ENCODE measurements at regions not wholly inside any gene's neighbourhood (a gene's known extent, or its start where the extent isn't known, plus 50 kb on each side); places are given as distances from the start of the nearest gene placed in this dataset.

DNA sequence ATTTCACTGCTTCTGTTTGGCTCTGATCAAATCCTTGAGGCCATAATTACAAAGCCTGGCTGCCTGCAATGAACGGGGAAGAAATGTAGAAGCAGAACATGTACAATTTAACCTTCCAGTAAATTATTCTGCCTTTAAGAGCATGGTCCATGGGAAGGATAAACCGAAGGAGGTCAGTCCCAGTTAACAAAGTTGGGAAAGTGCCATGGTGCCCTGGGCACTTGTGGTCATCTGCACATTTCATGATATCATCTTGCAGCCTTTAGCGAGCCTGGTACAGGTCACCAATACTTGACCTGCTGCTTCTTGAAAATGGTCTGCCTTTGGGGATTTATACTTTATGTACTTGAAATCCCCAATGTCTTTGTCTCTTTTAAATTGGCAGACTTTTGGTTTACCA is 175.9 kb upstream of the KITLG start:
- no peak overlapping the region for H3K4me3 Mint-ChIP-seq
- POLR2A ChIA-PET (ENCODE audit: partially characterized antibody), result no interaction called here
- no peaks in the 10 kb centered on the region for H3K9me3 ChIP-seq (ENCODE audit: control insufficient read depth in 1 of 2, low read length in 2 of 2)
- intact Hi-C loops (cut with micrococcal nuclease), result no loop called here
- DNase-seq, result no peak
- no peaks in the 10 kb centered on the region for H3K36me3 Mint-ChIP-seq
- H3K27me3 ChIP-seq (ENCODE audit: insufficient read depth, low read length), result no peaks in the 10 kb centered on the region
- CTCF ChIA-PET (ENCODE audit: partially characterized antibody), result no interaction called here
- H3K4me3 ChIP-seq (ENCODE audit: low read length in 2 of 2), result no peak overlapping the region
- H3K9me3 Mint-ChIP-seq, result peaks cover 0 to 2% (median 0%) of the 10 kb centered on the region in 8 donors
- H3K4me1 Mint-ChIP-seq, result no peaks in the 10 kb centered on the region
- H3K36me3 ChIP-seq (ENCODE audit: insufficient read depth, low read length), result no peaks in the 10 kb centered on the region
- H3K27ac ChIP-seq (ENCODE audit: low read depth, low read length), result no peak overlapping the region
- no peak overlapping the region for H3K27ac Mint-ChIP-seq
- H3K27me3 Mint-ChIP-seq, result peaks cover 2 to 3% of the 10 kb centered on the region in 2 donors
- no peaks in the 10 kb centered on the region for H3K4me1 ChIP-seq (ENCODE audit: insufficient read depth, low read length)

- peaks cover 2 to 3% of the 10 kb centered on the region in 2 donors for H3K27me3 Mint-ChIP-seq
- no peaks in the 10 kb centered on the region for H3K4me1 Mint-ChIP-seq
- H3K27ac ChIP-seq (ENCODE audit: low read depth, low read length), result no peak overlapping the region
- CTCF ChIA-PET (ENCODE audit: partially characterized antibody), result no interaction called here
- no peaks in the 10 kb centered on the region for H3K27me3 ChIP-seq (ENCODE audit: insufficient read depth, low read length)
- H3K4me3 Mint-ChIP-seq, result no peak overlapping the region
- no peak overlapping the region for H3K4me3 ChIP-seq (ENCODE audit: low read length in 2 of 2)
- no peaks in the 10 kb centered on the region for H3K36me3 Mint-ChIP-seq
- DNase-seq, result no peak
- H3K4me1 ChIP-seq (ENCODE audit: insufficient read depth, low read length), result no peaks in the 10 kb centered on the region
- POLR2A ChIA-PET (ENCODE audit: partially characterized antibody), result no interaction called here
- H3K9me3 Mint-ChIP-seq, result peaks cover 0 to 2% (median 0%) of the 10 kb centered on the region in 8 donors
- H3K9me3 ChIP-seq (ENCODE audit: control insufficient read depth in 1 of 2, low read length in 2 of 2), result no peaks in the 10 kb centered on the region
- no peak overlapping the region for H3K27ac Mint-ChIP-seq
- no peaks in the 10 kb centered on the region for H3K36me3 ChIP-seq (ENCODE audit: insufficient read depth, low read length)
- intact Hi-C loops (cut with micrococcal nuclease), result no loop called here
Measured at GRCh38 chr12:88753707-88754106, 173.4 kb upstream of the KITLG start.

DNA sequence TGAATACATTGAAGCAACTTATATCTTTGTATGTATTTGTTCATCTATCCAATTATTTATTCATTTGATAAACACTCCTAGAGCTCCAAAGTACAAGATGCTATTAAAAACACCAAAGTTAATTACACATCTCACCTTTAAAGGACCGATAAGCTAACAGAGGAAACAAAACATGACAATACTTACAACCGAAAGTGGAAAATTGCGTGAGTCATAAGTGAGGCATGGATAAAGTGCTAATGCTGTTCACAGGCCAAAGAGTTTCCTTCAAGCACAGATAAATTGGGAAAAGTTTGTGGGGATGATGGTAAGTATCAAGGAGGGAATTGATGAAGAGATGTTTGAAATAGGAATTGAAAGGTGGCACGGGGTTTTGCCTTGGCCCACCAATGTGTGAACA is 172.8 kb upstream of the KITLG start:
- no peak overlapping the region for H3K4me3 Mint-ChIP-seq
- Histone ChIP-seq H3K27ac (ENCODE audit: low read depth, low read length) (no peak overlapping the region), H3K9me3 (ENCODE audit: control insufficient read depth in 1 of 2, low read length in 2 of 2) (no peaks in the 10 kb centered on the region), H3K27me3 (ENCODE audit: insufficient read depth, low read length) (no peaks in the 10 kb centered on the region), H3K4me3 (ENCODE audit: low read length in 2 of 2) (no peak overlapping the region), H3K36me3 (ENCODE audit: insufficient read depth, low read length) (no peaks in the 10 kb centered on the region), H3K4me1 (ENCODE audit: insufficient read depth, low read length) (no peaks in the 10 kb centered on the region)
- no peak for DNase-seq
- peaks cover 0 to 2% (median 0%) of the 10 kb centered on the region in 8 donors for H3K9me3 Mint-ChIP-seq
- ChIA-PET POLR2A (ENCODE audit: partially characterized antibody) (no interaction called here), CTCF (ENCODE audit: partially characterized antibody) (no interaction called here)
- no peak overlapping the region for H3K27ac Mint-ChIP-seq
- H3K36me3 Mint-ChIP-seq, result no peaks in the 10 kb centered on the region
- intact Hi-C loops (cut with micrococcal nuclease), result no loop called here
- peaks cover 1 to 3% of the 10 kb centered on the region in 2 donors for H3K27me3 Mint-ChIP-seq
- H3K4me1 Mint-ChIP-seq, result no peaks in the 10 kb centered on the region

DNA sequence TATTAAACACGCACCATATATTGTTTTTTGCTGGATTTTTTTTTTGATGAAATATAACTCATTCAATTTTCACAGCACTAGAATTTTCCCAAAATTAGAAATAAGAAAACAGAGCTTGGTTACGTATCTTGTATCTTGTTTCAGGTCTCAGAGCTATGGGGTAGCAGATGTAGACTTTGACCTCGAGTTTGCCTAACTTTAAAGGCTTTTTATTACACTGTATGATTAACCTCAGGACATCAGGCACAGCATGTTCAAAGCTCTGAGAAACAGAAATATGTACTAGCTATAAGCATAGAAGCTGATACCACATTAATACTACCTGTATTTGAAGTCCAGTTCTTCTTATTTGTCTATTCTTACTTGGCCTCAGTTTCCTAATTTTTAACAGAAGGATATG is 171.9 kb upstream of the KITLG start:
- Mint-ChIP-seq H3K27ac (no peak overlapping the region), H3K4me3 (no peak overlapping the region), H3K27me3 (peaks cover 0 to 3% of the 10 kb centered on the region in 2 donors), H3K4me1 (no peaks in the 10 kb centered on the region), H3K36me3 (no peaks in the 10 kb centered on the region), H3K9me3 (peaks cover 0 to 2% (median 0%) of the 10 kb centered on the region in 8 donors)
- no peaks in the 10 kb centered on the region for H3K27me3 ChIP-seq (ENCODE audit: insufficient read depth, low read length)
- CTCF ChIA-PET (ENCODE audit: partially characterized antibody), result no interaction called here
- no peak overlapping the region for H3K27ac ChIP-seq (ENCODE audit: low read depth, low read length)
- no peaks in the 10 kb centered on the region for H3K36me3 ChIP-seq (ENCODE audit: insufficient read depth, low read length)
- H3K9me3 ChIP-seq (ENCODE audit: control insufficient read depth in 1 of 2, low read length in 2 of 2), result no peaks in the 10 kb centered on the region
- DNase-seq, result no peak
- POLR2A ChIA-PET (ENCODE audit: partially characterized antibody), result no interaction called here
- intact Hi-C loops (cut with micrococcal nuclease), result no loop called here
- H3K4me1 ChIP-seq (ENCODE audit: insufficient read depth, low read length), result no peaks in the 10 kb centered on the region
- no peak overlapping the region for H3K4me3 ChIP-seq (ENCODE audit: low read length in 2 of 2)

DNA sequence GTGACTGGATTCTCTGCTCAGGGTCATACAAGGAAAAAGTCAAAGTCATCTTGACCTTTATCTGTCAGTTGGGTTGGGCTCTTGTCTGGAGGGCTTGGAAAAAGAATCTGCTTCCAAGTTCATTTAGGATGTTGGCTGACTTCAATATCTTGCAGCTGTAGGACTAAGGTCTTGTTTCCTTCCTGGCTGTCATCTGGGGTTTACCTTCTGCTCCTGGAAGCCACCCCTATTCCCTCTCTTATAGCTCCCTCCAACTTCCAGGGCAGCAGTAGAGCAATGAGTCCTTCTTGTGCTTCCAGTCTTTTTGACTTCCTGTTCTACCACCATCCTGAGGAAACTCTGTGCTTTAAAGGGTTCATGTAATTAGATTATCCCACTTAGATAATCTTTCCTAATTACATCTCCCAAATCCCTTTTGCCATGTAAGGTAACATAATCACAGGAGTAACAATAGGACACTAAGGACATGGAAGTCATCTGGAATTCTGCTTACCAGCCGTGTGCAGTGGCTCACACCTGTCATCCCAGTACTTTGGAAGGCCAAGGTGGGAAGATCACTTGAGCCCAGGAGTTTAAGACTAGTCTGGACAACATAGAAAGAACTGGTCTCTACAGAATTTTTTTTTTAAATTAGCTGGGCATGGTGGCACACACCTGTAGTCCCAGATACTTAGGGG is 170.7 kb upstream of the KITLG start:
- no peaks in the 10 kb centered on the region for H3K4me1 ChIP-seq (ENCODE audit: insufficient read depth, low read length)

DNA sequence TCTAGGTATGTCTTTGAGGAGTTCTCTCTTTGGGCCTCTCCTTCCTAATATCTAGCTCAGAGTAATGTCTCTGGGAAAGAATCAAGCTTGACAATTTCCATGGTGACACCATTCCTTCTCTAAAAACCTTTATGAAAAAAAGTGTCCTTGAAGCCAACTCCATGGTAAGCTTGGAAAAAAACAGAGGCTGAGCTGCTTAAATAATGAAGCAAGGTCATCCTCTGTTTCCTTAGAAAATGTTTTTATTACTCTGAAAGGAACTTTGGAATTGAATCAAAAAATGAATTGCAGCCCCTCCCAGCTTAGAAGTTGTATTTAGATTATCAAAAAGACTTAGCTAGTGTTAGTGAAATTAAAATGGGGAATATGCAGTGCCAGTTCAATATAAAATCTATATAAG is 166.1 kb upstream of the KITLG start:
- Mint-ChIP-seq H3K9me3 (peaks cover 0 to 2% (median 0%) of the 10 kb centered on the region in 8 donors), H3K4me3 (no peak overlapping the region), H3K36me3 (no peaks in the 10 kb centered on the region), H3K4me1 (no peaks in the 10 kb centered on the region), H3K27ac (no peak overlapping the region), H3K27me3 (no peaks in the 10 kb centered on the region)
- Histone ChIP-seq H3K4me1 (ENCODE audit: insufficient read depth, low read length) (no peaks in the 10 kb centered on the region), H3K36me3 (ENCODE audit: insufficient read depth, low read length) (no peaks in the 10 kb centered on the region), H3K27me3 (ENCODE audit: insufficient read depth, low read length) (no peaks in the 10 kb centered on the region), H3K4me3 (ENCODE audit: low read length in 2 of 2) (no peak overlapping the region), H3K27ac (ENCODE audit: low read depth, low read length) (no peak overlapping the region), H3K9me3 (ENCODE audit: control insufficient read depth in 1 of 2, low read length in 2 of 2) (no peaks in the 10 kb centered on the region)
- ChIA-PET CTCF (ENCODE audit: partially characterized antibody) (interaction anchor here (0.8 kb wide), 2 partner anchors 21 to 354 kb away, joined by 3 read pairs; no protein-coding TSS in a partner anchor), POLR2A (ENCODE audit: partially characterized antibody) (no interaction called here)
- no peak for DNase-seq
- intact Hi-C loops (cut with micrococcal nuclease), result no loop called here

More for the DNA sequence above, 170.7 kb upstream of the KITLG start:
- H3K4me3 Mint-ChIP-seq, result no peak overlapping the region
- POLR2A ChIA-PET (ENCODE audit: partially characterized antibody), result no interaction called here
- Histone ChIP-seq H3K27ac (ENCODE audit: low read depth, low read length) (no peak overlapping the region), H3K4me3 (ENCODE audit: low read length in 2 of 2) (no peak overlapping the region), H3K9me3 (ENCODE audit: control insufficient read depth in 1 of 2, low read length in 2 of 2) (no peaks in the 10 kb centered on the region), H3K27me3 (ENCODE audit: insufficient read depth, low read length) (no peaks in the 10 kb centered on the region), H3K36me3 (ENCODE audit: insufficient read depth, low read length) (no peaks in the 10 kb centered on the region)
- H3K27me3 Mint-ChIP-seq, result peaks cover 0 to 3% of the 10 kb centered on the region in 2 donors
- peaks cover 0 to 2% (median 0%) of the 10 kb centered on the region in 8 donors for H3K9me3 Mint-ChIP-seq
- H3K27ac Mint-ChIP-seq, result no peak overlapping the region
- intact Hi-C loops (cut with micrococcal nuclease), result no loop called here
- DNase-seq, result no peak
- no peaks in the 10 kb centered on the region for H3K4me1 Mint-ChIP-seq
- no peaks in the 10 kb centered on the region for H3K36me3 Mint-ChIP-seq
- CTCF ChIA-PET (ENCODE audit: partially characterized antibody), result no interaction called here

- Mint-ChIP-seq H3K4me1 (no peaks in the 10 kb centered on the region), H3K4me3 (no peak overlapping the region), H3K27me3 (no peaks in the 10 kb centered on the region), H3K9me3 (no peaks in the 10 kb centered on the region), H3K36me3 (no peaks in the 10 kb centered on the region), H3K27ac (no peak overlapping the region)
- ChIA-PET CTCF (ENCODE audit: partially characterized antibody) (no interaction called here), POLR2A (ENCODE audit: partially characterized antibody) (no interaction called here)
- H3K27ac ChIP-seq (ENCODE audit: low read depth, low read length), result no peak overlapping the region
- intact Hi-C loops (cut with micrococcal nuclease), result no loop called here
- H3K27me3 ChIP-seq (ENCODE audit: insufficient read depth, low read length), result no peaks in the 10 kb centered on the region
- H3K36me3 ChIP-seq (ENCODE audit: insufficient read depth, low read length), result no peaks in the 10 kb centered on the region
- no peaks in the 10 kb centered on the region for H3K4me1 ChIP-seq (ENCODE audit: insufficient read depth, low read length)
- no peak for DNase-seq
- no peaks in the 10 kb centered on the region for H3K9me3 ChIP-seq (ENCODE audit: control insufficient read depth in 1 of 2, low read length in 2 of 2)
- H3K4me3 ChIP-seq (ENCODE audit: low read length in 2 of 2), result no peak overlapping the region
Measured at GRCh38 chr12:88743946-88744685, 163.8 kb upstream of the KITLG start.

All from CD4-positive, alpha-beta memory T cell (primary cell).